ENCODE measurements at regions not wholly inside any gene's neighbourhood (a gene's known extent, or its start where the extent isn't known, plus 50 kb on each side); places are given as distances from the start of the nearest gene placed in this dataset.
A peak's percentile ranks its signal among the peaks of the same experiment; 100 is the strongest.

- no peak overlapping the region for H3K27ac ChIP-seq
- H3K27me3 ChIP-seq = no peaks in the 10 kb centered on the region
- no peaks in the 10 kb centered on the region for H3K4me1 ChIP-seq (ENCODE audit: control insufficient read depth in 1 of 2, insufficient read depth in 1 of 2, low read depth in 1 of 2, low read length in 1 of 2)
- TF ChIP-seq, protein P1, sequence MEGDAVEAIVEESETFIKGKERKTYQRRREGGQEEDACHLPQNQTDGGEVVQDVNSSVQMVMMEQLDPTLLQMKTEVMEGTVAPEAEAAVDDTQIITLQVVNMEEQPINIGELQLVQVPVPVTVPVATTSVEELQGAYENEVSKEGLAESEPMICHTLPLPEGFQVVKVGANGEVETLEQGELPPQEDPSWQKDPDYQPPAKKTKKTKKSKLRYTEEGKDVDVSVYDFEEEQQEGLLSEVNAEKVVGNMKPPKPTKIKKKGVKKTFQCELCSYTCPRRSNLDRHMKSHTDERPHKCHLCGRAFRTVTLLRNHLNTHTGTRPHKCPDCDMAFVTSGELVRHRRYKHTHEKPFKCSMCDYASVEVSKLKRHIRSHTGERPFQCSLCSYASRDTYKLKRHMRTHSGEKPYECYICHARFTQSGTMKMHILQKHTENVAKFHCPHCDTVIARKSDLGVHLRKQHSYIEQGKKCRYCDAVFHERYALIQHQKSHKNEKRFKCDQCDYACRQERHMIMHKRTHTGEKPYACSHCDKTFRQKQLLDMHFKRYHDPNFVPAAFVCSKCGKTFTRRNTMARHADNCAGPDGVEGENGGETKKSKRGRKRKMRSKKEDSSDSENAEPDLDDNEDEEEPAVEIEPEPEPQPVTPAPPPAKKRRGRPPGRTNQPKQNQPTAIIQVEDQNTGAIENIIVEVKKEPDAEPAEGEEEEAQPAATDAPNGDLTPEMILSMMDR (IDR thresholded peaks at IDR 0.05) = no peak
- no peaks in the 10 kb centered on the region for H3K9me3 ChIP-seq
- no peak overlapping the region for H3K4me3 ChIP-seq (ENCODE audit: low read depth in 1 of 2, low read length in 1 of 2)
- no peaks in the 10 kb centered on the region for H3K36me3 ChIP-seq
These were observed 262.9 kb downstream of the SNX13 start for GRCh38 chr7:17677408-17677807.

- Histone ChIP-seq H3K36me3 (no peaks in the 10 kb centered on the region), H3K4me3 (ENCODE audit: low read depth in 1 of 2, low read length in 1 of 2) (no peak overlapping the region), H3K27ac (no peak overlapping the region), H3K9me3 (no peaks in the 10 kb centered on the region), H3K4me1 (ENCODE audit: control insufficient read depth in 1 of 2, insufficient read depth in 1 of 2, low read depth in 1 of 2, low read length in 1 of 2) (no peaks in the 10 kb centered on the region), H3K27me3 (no peaks in the 10 kb centered on the region)
- TF ChIP-seq, protein P1 (IDR thresholded peaks at IDR 0.05) = no peak
These were observed 261.4 kb downstream of the SNX13 start for GRCh38 chr7:17678896-17679295.

DNA sequence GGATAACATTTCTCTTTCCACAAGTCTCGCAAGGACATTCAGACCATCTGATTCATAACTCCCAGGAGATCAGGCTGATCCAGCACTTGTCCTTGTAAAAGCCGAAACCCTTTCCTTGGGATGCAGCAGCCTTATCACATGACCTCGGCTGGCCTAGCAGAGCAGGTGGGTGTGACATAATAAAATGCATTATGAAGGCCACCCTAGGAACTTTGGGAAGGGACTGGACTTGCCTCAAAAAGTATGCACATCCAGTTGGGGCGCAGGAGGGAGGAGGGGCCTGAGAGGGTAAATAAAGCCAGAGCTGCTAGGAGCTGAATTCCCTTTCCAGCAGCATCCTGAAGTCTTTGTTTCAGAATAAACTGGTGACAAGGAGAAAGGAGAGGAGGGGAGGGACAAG, 260.8 kb downstream of the SNX13 start:
- H3K27me3 ChIP-seq = no peaks in the 10 kb centered on the region
- TF ChIP-seq, protein P1 (IDR thresholded peaks at IDR 0.05) = no peak
- H3K27ac ChIP-seq = no peak overlapping the region
- H3K4me1 ChIP-seq (ENCODE audit: control insufficient read depth in 1 of 2, insufficient read depth in 1 of 2, low read depth in 1 of 2, low read length in 1 of 2) = no peaks in the 10 kb centered on the region
- H3K9me3 ChIP-seq = no peaks in the 10 kb centered on the region
- H3K4me3 ChIP-seq (ENCODE audit: low read depth in 1 of 2, low read length in 1 of 2) = no peak overlapping the region
- no peaks in the 10 kb centered on the region for H3K36me3 ChIP-seq

GRCh38 chr7:17680026-17680425, 260.3 kb downstream of the SNX13 start:
- Histone ChIP-seq H3K9me3 (no peaks in the 10 kb centered on the region), H3K36me3 (no peaks in the 10 kb centered on the region), H3K27ac (no peak overlapping the region), H3K4me3 (ENCODE audit: low read depth in 1 of 2, low read length in 1 of 2) (no peak overlapping the region), H3K27me3 (no peaks in the 10 kb centered on the region), H3K4me1 (ENCODE audit: control insufficient read depth in 1 of 2, insufficient read depth in 1 of 2, low read depth in 1 of 2, low read length in 1 of 2) (no peaks in the 10 kb centered on the region)
- TF ChIP-seq, protein P1 (IDR thresholded peaks at IDR 0.05) = no peak

DNA sequence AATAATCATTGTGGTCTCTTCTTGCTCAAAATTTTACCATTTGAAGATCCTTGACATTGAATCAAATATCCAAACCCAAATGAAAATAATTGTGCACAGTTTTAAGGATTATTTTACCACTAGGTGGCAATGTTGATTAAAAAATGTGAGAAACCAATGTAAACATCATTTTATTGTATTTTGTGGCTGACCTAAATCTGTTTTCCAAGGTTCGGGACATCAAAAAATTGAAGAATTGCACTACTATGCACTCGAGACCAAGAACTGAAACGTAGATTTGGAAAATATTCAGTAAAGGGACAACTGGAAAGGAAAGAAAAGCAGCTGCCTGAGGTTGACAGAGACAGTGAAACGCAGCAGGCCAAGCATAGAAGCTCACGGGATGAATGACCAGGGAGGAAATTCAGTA, 259.3 kb downstream of the SNX13 start:
- Histone ChIP-seq H3K4me1 (ENCODE audit: control insufficient read depth in 1 of 2, insufficient read depth in 1 of 2, low read depth in 1 of 2, low read length in 1 of 2) (no peaks in the 10 kb centered on the region), H3K27me3 (no peaks in the 10 kb centered on the region), H3K36me3 (no peaks in the 10 kb centered on the region), H3K9me3 (no peaks in the 10 kb centered on the region), H3K27ac (no peak overlapping the region), H3K4me3 (ENCODE audit: low read depth in 1 of 2, low read length in 1 of 2) (no peak overlapping the region)
- TF ChIP-seq, protein P1 (IDR thresholded peaks at IDR 0.05) = peak; percentile 9

- Histone ChIP-seq H3K36me3 (no peaks in the 10 kb centered on the region), H3K4me3 (ENCODE audit: low read depth in 1 of 2, low read length in 1 of 2) (no peak overlapping the region), H3K27ac (no peak overlapping the region), H3K9me3 (no peaks in the 10 kb centered on the region), H3K27me3 (no peaks in the 10 kb centered on the region), H3K4me1 (ENCODE audit: control insufficient read depth in 1 of 2, insufficient read depth in 1 of 2, low read depth in 1 of 2, low read length in 1 of 2) (no peaks in the 10 kb centered on the region)
- TF ChIP-seq, protein P1 (IDR thresholded peaks at IDR 0.05) = no peak
These were observed 258.3 kb downstream of the SNX13 start for GRCh38 chr7:17681965-17682364.
